PC-3 (cell line): ENCODE measurements at regions not wholly inside any gene's neighbourhood (a gene's known extent, or its start where the extent isn't known, plus 50 kb on each side); places are given as distances from the start of the nearest gene placed in this dataset.

ENCODE experiments used
- ATAC-seq: fragments of 200-7000 bp; cut with Tn5 transposase; 2 replicates; pipeline ENCODE4 v1.9.1; 2020; ENCODE audit warnings: mild to moderate bottlenecking, moderate library complexity
- BruUV-seq: library from RNA; stranded (reverse); fragments of 400-500 nt; replicated peaks from 2 replicates; lab custom pipeline; 2021; lab: Mats Ljungman, UMichigan
- CTCF ChIA-PET: fragments of 300-600 bp; sonication (Branson Sonifier 250); formaldehyde crosslinking; loops from one replicate; lab custom pipeline; 2022; ENCODE audit warnings: antibody characterized with exemption; lab: Charles Lee
- POLR2A ChIA-PET: fragments of 300-600 bp; sonication (Branson Sonifier 250); formaldehyde crosslinking; loops from one replicate; lab custom pipeline; 2022; ENCODE audit warnings: antibody characterized with exemption; ENCODE audit not compliant: unreplicated experiment; lab: Charles Lee
- DNase-seq: peaks from one replicate; pipeline ENCODE4 v3.0.0-alpha.2; 2015
- H2AFZ ChIP-seq: fragments of 300-600 bp; sonication (generic); 2 replicates; pipeline ENCODE4 v1.6.0; 2016; ENCODE audit warnings: antibody characterized with exemption, low read length
- H3F3A ChIP-seq: fragments of 300-600 bp; sonication (generic); one replicate; pipeline ENCODE4 v1.6.0; 2017; ENCODE audit warnings: antibody characterized with exemption, low read length, control low read depth, mild to moderate bottlenecking; ENCODE audit not compliant: unreplicated experiment
- H3K27ac ChIP-seq: fragments of 300-600 bp; sonication (generic); 2 replicates; pipeline ENCODE4 v1.5.1; 2016; ENCODE audit warnings: mild to moderate bottlenecking, low read length
- H3K27me3 ChIP-seq: fragments of 300-600 bp; sonication (generic); 2 replicates; pipeline ENCODE4 v1.6.1; 2016; ENCODE audit warnings: low read length, mixed read lengths
- H3K36me3 ChIP-seq: fragments of 300-600 bp; sonication (generic); 2 replicates; pipeline ENCODE4 v1.6.1; 2016; ENCODE audit warnings: low read depth, mixed run types, low read length, mixed read lengths
- H3K4me1 ChIP-seq: fragments of 300-600 bp; sonication (generic); 2 replicates; pipeline ENCODE4 v1.5.1; 2016; ENCODE audit warnings: low read length; ENCODE audit not compliant: insufficient read depth
- H3K4me2 ChIP-seq: fragments of 300-600 bp; sonication (generic); 2 replicates; pipeline ENCODE4 v1.6.0; 2016; ENCODE audit warnings: low read length
- H3K4me3 ChIP-seq: fragments of 300-600 bp; sonication (generic); 2 replicates; pipeline ENCODE4 v1.5.1; 2016; ENCODE audit warnings: mild to moderate bottlenecking, low read length, mixed read lengths
- H3K79me2 ChIP-seq: fragments of 300-600 bp; sonication (generic); 2 replicates; pipeline ENCODE4 v1.6.1; 2017; ENCODE audit warnings: low read length, mixed read lengths
- H3K9ac ChIP-seq: fragments of 300-600 bp; sonication (generic); 2 replicates; pipeline ENCODE4 v1.6.0; 2016; ENCODE audit warnings: mild to moderate bottlenecking, low read length
- H3K9me2 ChIP-seq: fragments of 300-600 bp; sonication (generic); replicated peaks from 2 replicates; pipeline ENCODE4 v1.6.1; 2016; ENCODE audit warnings: mixed run types, low read length, mixed read lengths
- H3K9me3 ChIP-seq: fragments of 300-600 bp; sonication (generic); 2 replicates; pipeline ENCODE4 v1.6.1; 2016; ENCODE audit warnings: low read length, mixed read lengths
- H4K20me1 ChIP-seq: fragments of 300-600 bp; sonication (generic); 2 replicates; pipeline ENCODE4 v1.6.1; 2016; ENCODE audit warnings: low read length, mixed read lengths
- CTCF ChIP-seq: fragments of 300-600 bp; sonication (generic); conservative IDR thresholded peaks from 2 replicates; pipeline ENCODE4 v1.5.1; 2017; ENCODE audit warnings: antibody characterized with exemption, low read depth, mild to moderate bottlenecking, low read length
- EZH2 ChIP-seq: fragments of 300-600 bp; sonication (generic); IDR thresholded peaks from one replicate; pipeline ENCODE4 v1.6.1; 2017; ENCODE audit warnings: antibody characterized with exemption, mild to moderate bottlenecking, low read length; ENCODE audit not compliant: unreplicated experiment
- EZH2phosphoT487 ChIP-seq: fragments of 300-600 bp; sonication (generic); IDR thresholded peaks from 2 replicates; pipeline ENCODE4 v1.6.1; 2018; ENCODE audit warnings: mild to moderate bottlenecking, antibody characterized with exemption, low read length, borderline replicate concordance
- intact Hi-C: fragments of 100-400 bp; cut with micrococcal nuclease; formaldehyde crosslinking; loops from 2 replicates; pipeline ENCODE4 v1.9.0; 2023

- no peak overlapping the region for H3K4me3 ChIP-seq
- H3K27ac ChIP-seq, result no peak overlapping the region
- no TSS peak for BruUV-seq
- TF ChIP-seq EZH2, result no peak
- ATAC-seq (no peak), DNase-seq (no peak)
- intact Hi-C loops, result no loop called here
- H3K36me3 ChIP-seq, result no peaks in the 10 kb centered on the region
- H3K9me3 ChIP-seq, result no peaks in the 10 kb centered on the region
- H4K20me1 ChIP-seq, result no peaks in the 10 kb centered on the region
- no peaks in the 10 kb centered on the region for H3F3A ChIP-seq
- no peak overlapping the region for H2AFZ ChIP-seq
- H3K4me2 ChIP-seq, result no peak overlapping the region
- H3K79me2 ChIP-seq, result no peaks in the 10 kb centered on the region
- H3K4me1 ChIP-seq, result no peaks in the 10 kb centered on the region
- ChIA-PET POLR2A (no interaction called here), CTCF (no interaction called here)
- no peak overlapping the region for H3K9ac ChIP-seq
- H3K9me2 ChIP-seq, result no peaks in the 10 kb centered on the region
- H3K27me3 ChIP-seq, result no peaks in the 10 kb centered on the region
Observed at GRCh38 chr2:152870239-152870638, 151.8 kb downstream of the ARL6IP6 start.

- ChIA-PET CTCF (no interaction called here), POLR2A (no interaction called here)
- TF ChIP-seq EZH2 (no peak), CTCF (no peak), EZH2phosphoT487 (no peak)
- Histone ChIP-seq H3K36me3 (no peaks in the 10 kb centered on the region), H3K4me1 (no peaks in the 10 kb centered on the region), H3K9me3 (no peaks in the 10 kb centered on the region), H3K4me2 (no peak overlapping the region), H2AFZ (no peak overlapping the region), H3K27ac (no peak overlapping the region), H3K9ac (no peak overlapping the region), H3K79me2 (no peaks in the 10 kb centered on the region), H3K4me3 (no peak overlapping the region), H4K20me1 (no peaks in the 10 kb centered on the region), H3F3A (no peaks in the 10 kb centered on the region), H3K27me3 (no peaks in the 10 kb centered on the region), H3K9me2 (no peaks in the 10 kb centered on the region)
- BruUV-seq, result no TSS peak
- intact Hi-C loops, result no loop called here
- no peak for DNase-seq
- ATAC-seq, result no peak
Observed at GRCh38 chr2:152867397-152867796, 149.0 kb downstream of the ARL6IP6 start.

GRCh38 chr2:152864601-152865149, 146.3 kb downstream of the ARL6IP6 start:
- Histone ChIP-seq H3K9me3 (no peaks in the 10 kb centered on the region), H3K4me3 (no peak overlapping the region), H3F3A (no peaks in the 10 kb centered on the region), H3K27ac (no peak overlapping the region), H3K4me1 (no peaks in the 10 kb centered on the region), H3K9ac (no peak overlapping the region), H3K4me2 (no peak overlapping the region), H2AFZ (no peak overlapping the region), H3K9me2 (no peaks in the 10 kb centered on the region), H3K27me3 (peaks cover 2% of the 10 kb centered on the region; the same call in 1 of the 2 replicates), H3K36me3 (no peaks in the 10 kb centered on the region), H3K79me2 (no peaks in the 10 kb centered on the region), H4K20me1 (no peaks in the 10 kb centered on the region)
- intact Hi-C loops, result no loop called here
- ChIA-PET CTCF (no interaction called here), POLR2A (no interaction called here)
- TF ChIP-seq CTCF (no peak), EZH2phosphoT487 (no peak), EZH2 (no peak)
- ATAC-seq (no peak), DNase-seq (no peak)
- no TSS peak for BruUV-seq
